ENCODE measurements at regions not wholly inside any gene's neighbourhood (a gene's known extent, or its start where the extent isn't known, plus 50 kb on each side); places are given as distances from the start of the nearest gene placed in this dataset.
"Not testable (repeated sequence)": the region's sequence is repeated elsewhere in the genome, so short reads cannot be mapped to it uniquely, and the experiment has no call there.

DNA sequence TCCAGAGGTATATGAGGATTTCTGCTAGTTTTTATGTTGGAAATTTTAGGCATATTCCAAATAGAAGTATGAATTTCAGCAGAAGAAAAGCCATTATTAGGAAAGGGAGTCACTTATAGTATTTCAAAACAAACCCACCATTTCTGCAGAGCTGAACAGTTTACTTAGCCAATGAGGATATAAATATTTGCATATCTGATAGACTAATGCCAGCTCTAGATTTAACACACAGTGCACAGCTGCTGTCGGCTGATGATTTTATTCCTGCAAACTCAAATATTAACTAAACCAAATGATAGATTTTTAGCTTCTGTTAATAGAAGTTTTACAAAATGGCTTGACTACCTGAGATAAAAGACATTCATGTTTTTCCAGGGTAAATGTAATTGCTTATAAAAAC is 375.8 kb upstream of the FANCL start:
- DNase-seq = no peak

DNA sequence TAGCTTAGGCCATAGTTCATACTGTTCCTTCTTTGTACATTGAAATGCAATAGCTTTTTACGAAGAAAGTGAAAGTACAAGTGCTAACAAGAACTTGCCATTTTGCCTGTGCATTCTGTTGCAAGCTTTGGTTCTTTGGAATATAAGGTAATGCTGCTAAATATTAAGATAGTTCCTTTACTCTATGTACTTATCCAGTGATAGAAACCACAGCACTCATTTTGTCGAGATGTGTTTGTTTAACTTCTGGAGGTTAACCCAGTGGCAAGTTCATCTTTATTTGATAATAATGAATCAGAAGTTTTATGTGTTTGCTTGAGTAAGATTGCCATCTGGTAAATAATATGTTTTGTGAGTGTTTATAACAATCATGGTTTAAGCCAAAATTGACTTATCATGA is 373.1 kb upstream of the FANCL start:
- no peak for DNase-seq

DNA sequence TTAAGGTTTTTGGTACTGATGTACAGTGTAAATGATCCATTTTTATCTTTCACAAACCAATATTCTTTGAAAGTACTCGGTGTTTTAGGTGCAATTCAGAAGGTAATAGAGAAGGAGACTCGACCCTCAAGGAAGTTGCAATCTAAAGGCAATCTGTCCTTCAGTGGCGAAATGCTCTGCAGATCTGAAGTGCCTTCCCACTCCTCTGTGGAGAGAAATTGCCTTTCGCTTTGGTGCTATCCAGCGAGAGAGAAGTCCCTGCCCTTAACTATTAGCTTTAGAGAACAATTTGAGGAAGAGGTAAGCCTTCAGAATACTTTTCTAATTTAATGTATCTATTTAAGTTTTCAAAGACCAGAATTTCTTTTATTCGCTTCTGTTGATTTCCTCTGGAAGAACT is 371.8 kb upstream of the FANCL start:
- DNase-seq = no peak

DNA sequence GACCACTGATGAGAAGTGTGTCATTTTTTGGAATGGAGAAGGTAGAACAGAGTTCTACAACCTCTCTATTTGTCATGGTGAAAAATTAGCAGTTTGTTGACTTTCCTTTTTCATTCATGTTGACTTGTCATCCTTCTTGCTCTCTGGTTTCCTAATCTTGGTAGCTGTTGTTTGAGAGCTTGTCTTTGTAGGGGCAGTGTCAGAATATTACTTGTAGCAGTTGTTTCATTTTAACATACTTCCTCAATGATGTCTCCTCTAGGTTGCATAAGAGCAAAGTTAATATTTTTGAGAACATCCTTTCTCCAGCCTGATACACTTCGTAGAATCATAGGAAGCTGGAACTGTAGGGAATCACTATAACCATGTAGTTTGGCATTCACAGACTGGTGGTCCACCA is 368.2 kb upstream of the FANCL start:
- no peak for DNase-seq

DNA sequence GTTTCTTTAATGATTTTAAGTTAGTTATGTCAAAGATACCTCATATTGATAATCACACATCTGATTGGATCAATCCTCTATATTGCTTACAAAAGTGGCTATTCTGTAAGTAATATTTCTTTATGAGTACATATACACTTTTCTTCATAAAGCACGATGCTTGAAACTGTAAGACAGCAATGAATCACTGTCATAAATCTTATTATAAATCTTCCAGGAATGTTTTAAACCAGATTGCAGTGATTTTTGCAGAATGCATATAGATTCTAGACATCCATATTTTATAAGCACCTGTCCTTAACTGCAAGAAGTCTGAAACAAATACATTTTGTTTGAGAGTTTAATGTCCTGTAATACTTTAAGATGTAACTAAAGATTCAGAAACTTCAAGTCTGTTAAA is 367.0 kb upstream of the FANCL start:
- DNase-seq = no peak

DNA sequence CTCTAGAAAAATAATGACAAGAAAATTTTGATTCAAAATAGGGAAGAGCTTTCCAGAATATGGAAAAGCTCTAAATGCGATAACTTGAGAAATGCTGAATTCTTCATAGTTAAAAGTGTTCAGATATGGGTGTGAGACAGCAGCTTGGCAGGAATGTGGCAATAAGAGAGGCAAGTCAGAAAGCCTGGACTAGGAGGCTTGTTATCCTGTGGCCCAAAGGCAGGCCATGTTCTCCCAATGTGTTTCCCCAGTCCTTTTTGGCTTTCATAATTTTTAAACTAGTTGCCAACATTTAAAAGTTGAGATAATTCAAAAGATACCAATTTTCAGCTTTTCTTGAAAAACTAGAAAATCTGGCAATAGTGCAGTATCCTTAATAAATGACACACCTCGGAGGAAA is 366.3 kb upstream of the FANCL start:
- DNase-seq = no peak

DNA sequence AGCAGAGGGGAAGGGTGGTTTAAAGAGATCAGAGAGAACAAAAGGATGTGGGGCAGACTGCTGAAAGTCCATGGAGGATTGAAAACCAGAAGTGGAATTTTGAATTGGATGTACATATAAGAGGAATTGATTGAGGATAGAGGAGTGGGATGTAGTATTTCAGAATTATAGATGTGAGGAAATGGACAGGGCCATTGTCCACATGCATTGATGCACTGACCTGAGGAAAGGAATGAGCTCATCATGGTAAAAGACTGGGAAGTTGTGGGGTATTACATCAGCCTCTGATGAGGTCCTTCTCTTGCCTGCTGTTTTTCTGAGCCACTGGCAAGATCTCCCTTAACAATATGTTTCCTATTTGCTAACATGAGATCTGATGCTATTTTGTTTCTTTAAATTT is 365.7 kb upstream of the FANCL start:
- DNase-seq = no peak

DNA sequence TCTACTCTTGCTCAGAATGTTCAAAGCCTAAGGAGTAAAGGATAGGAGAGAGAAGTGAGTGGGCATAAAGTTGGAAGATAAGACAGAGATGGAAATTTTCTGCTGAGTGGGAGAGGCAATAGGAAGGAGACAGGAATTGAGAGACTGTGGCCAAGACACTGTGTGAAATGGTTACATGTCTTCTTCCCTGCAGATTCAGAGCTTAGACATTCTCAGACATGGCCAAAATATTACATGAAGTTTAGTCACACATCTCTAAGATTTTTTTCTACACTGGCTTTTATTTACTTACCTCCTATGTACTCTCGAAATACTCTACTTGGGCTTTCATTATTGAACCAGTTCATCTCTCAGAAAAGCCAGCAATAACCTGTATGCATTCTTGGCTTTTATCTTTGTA is 363.0 kb upstream of the FANCL start:
- DNase-seq = no peak

DNA sequence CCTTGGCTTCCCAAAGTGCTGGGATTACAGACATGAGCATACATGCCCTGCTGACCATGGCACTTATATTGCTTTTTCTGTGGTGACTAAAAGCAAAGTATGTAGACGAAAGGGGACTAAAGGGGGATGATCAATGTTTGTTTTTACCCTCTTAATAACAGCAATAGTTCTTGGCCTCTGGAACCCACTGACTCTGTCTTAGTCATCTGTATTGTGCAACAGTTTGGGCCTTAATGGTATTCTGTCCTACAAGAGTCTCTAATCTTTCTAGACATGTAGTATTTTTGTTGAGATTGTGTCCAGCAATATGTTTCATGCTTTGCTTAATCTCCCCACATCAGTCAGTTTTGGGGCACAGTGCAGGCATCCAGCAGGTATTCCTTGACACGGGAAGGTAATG is 359.9 kb upstream of the FANCL start:
- no peak for DNase-seq

DNA sequence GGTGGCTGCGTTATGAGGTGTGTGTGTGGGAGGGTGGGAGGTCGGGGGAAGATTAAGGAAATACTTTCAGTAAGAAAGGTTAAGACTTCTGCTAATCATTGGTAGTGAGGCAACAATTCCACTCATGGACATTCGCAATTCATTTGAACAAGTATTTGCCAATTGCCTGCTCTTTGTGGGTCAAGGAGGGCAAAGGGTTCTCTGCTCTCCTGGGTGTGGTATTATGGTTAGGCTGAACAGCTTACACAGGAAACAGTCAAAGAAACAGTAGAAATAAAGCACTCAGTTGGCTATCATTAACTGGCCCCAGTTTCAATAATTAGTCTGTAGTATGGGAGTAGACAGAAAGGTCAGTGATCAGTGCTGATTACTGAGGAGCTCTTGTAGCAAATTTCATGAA is 357.0 kb upstream of the FANCL start:
- DNase-seq = no peak

DNA sequence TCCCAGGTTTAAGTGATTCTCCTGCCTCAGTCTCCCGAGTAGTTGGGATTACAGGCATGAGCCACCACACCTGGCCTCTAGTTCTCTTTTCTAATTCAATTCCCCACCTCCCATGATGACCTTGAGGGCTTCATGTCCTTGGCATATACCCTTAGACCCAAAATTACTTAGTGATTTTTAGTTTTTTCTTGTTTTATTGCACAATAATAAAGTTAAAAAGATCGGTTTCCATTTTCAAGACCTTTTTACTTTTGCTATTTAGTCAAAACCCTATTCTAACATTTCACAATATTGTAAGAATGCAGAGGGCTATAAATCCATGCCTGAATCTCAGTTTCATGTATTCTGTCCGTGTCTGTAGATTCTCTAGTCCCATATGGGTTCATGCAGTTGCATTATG is 354.6 kb upstream of the FANCL start:
- no peak for DNase-seq

DNA sequence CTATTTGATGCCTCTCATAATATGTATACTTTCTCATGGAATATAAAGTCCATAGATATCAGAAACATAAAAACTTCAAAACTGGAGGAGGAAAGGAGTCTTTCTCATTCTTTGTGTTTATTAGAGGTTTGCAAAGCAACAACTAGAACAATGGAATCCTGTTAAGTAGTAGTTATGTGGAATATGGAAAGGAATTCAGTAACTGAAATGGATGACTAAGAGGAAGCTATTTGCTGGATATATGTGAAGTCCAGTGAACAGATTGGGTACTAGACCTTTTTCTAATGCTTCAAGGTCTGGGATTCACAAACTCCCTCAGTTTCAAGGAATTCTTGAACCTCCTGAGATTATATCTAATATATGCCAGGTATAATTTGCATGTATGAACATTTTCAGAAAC is 353.6 kb upstream of the FANCL start:
- DNase-seq = no peak

DNA sequence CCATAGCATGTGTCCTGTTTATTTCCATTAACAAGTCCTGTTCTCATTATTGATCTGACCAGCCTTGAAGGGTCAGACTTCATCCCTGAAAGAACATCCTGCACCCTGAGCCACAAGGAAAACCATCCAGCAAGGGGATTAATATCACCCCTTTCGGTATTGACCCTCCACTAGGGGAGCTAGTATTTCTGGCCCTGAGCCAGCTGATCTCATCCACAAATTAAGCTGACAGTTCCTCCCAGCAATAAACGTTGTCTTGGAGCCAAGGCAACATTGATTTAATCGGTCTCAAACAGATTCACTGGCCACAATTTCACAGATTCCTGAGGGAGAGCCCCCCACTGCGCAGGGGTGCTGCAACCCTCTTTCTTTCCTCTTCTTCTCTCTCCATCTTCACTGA is 353.1 kb upstream of the FANCL start:
- no peak for DNase-seq

DNA sequence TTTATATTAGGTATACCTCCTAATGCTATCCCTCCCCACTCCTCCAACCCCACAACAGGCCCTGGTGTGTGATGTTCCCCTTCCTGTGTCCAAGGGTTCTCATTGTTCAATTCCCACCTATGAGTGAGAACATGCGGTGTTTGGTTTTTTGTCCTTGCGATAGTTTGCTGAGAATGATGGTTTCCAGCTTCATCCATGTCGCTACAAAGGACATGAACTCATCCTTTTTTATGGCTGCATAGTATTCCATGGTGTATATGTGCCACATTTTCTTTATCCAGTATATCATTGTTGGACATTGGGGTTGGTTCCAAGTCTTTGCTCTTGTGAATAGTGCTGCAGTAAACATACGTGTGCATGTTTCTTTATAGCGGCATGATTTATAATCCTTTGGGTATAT is 345.1 kb upstream of the FANCL start:
- DNase-seq = not testable (repeated sequence)

DNA sequence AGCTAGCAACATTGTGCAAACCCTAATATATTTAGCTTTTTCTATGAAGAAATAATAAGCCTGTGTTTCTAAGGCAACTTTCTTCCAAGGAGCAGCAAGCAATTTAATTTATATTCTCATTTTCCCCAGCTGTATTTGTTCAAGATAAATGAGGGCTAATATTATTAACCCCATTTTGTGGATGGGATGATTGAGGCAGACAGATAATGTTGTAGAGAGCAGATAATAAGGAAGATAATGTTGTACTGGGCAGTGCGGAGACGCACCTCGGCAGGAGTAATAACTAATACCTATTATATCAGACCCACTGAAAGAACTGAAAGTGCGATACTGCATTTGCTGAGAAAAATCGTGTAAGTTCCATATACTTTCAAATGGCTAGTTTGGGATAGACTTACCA is 344.1 kb upstream of the FANCL start:
- no peak for DNase-seq

DNA sequence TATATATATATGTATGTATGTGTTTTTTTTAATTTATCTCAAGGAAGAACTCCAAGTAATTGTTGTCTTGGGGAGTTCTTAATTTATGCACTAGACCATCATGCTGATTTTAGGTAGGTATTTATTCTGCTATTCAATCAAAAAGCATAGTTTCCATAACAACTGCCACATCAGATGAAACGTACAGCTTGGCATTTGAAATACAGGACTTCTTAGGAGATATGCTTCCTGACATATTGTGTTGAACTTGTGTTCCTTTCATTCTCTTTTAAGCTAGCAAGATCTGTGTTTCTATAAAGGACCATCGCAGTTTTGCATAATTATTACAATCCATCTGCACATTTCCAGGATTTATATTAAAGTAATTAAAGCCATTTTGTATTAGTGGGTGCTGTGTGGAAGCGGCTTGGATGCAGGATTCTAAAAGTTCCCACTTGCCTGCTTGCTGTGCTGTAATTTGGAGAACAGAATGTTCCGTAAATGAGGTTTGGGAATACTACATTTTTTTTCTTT is 343.5 kb upstream of the FANCL start:
- DNase-seq = no peak

DNA sequence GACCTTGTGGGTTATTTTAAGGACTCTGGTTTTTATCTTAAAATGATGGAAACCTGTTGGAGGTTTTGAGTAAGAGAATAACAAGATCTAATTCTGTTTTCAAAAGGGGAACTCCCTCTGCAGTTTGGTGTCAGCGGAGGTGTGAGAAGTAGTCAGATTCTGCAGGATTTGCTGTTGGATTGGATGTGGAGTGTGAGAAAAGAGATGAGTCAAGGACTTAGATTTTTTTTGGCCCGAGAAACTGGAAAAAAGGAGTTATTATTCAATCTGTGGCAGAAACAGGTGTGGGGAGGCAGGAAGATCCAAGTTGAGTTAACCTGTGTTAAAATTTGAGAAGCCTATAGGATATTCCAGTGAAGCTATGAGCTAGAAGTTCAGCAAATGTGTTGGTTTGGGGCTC is 337.2 kb upstream of the FANCL start:
- DNase-seq = no peak

DNA sequence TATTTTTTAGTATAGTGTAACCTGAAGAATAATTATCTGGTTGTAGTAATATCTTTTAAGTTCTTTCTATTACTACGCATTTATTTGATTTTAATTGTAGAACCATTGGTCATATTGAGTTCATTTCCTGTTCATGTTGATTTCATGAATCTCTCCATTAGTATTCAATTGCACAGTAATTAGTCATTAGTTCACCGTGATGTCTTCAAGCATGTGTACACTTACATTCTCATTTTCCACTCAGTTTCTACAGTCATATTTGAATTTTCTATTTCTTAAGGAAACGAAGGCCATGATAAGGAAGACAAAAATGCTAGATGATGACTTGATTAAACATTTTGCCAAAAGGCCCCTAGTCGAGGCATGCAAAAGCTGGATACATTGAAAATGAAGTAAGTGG is 333.7 kb upstream of the FANCL start:
- DNase-seq = no peak

DNA sequence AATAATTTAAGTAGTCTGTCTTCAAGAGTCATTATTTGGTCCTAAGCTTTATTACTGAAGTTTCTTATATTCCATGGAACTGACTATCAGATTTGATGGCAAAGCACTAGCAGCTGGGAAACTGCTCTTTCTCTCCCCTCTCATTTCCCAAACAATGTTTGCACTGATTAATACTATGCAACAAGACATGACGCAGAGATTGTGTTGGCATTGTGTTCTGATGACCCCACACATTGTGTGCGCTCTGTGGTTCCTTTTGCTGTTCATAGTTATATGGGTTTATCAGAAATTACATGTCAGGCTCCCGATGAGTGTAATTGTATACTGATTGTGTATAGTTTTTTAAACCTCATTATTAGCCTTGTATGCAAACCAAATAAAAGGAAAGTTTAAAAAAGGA is 331.6 kb upstream of the FANCL start:
- no peak for DNase-seq

DNA sequence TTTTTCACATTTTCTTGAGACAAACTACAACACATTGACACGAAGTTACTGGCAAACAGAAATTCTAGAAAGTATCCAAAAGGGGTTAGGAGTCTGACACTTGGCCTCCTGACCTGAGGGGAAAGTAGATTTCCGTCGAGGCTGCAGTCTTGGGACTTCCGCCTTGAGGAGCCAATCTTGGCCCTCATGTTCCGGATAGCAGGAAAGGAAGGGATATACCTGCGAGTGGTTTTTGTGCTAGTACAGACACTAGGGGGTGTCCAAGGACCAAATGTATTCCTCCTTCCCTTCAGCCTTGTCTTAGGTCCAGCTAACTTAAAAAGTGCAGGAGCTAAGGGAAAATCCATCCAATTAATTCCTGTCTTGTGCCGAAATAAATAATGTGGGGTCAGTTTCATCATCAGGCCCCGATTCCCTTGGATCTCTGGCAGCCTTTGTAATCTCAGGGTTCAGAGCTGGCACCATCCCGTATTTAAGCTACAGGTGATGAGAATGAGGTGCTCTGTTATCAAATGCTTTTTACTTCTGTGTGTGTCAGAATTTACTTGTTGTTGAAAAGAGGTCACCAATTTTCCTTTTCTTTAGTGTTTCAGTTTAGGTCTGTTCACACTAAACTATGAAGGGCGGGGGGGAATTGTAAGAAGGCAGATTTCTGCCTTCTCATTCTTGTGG is 330.2 kb upstream of the FANCL start:
- no peak for DNase-seq

DNA sequence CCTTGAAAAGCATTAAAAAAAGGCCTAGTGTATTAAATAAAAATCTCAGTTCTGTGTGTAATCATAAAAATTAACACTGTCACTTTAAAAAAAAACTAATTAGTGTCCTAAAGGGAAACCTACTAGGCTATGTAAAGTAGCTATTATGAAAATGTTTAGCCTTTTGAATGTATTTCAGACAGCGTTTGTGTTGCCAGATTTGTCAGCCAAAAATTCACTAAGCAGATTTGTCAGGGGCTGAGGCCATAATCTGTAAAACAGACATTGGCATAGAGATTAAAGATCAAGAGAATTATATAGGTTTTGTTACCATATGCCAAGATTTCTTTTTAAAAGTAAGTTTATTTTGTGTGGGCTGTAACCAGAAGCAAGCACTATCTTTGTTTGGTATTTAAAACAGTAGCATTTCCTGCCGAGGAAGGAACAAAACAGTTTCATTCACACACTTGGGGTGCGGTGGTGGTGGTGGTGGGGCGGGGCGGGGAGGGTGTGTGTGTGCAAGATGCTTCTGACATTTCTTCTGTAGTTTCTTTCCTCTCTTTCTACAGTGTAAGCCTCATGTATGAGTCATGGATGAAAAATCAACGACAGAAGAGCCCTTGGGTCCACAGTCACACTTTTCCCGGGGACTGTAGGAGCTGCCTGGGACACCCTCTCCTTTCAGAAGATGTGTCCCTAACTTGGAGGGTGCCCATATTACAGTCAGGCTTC is 328.5 kb upstream of the FANCL start:
- DNase-seq = no peak

DNA sequence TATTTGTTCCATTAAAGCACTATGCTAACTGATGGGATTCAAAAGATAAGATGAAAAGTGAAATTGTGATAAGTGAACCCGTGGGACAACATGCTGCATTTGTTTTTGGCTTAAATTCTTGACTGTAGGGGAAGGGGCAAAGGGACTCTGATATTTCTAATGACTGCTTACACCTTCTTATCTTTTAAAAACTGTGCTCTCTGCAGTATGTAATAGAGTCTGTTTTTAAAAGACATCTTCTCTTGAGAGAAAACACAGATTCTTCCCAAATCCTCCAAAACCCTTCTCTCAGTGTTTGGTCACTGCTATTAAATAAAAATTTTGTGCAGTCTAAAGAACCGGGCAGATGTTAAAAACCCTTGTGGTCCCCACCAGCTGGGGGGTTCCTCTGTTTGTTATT is 327.8 kb upstream of the FANCL start:
- no peak for DNase-seq

DNA sequence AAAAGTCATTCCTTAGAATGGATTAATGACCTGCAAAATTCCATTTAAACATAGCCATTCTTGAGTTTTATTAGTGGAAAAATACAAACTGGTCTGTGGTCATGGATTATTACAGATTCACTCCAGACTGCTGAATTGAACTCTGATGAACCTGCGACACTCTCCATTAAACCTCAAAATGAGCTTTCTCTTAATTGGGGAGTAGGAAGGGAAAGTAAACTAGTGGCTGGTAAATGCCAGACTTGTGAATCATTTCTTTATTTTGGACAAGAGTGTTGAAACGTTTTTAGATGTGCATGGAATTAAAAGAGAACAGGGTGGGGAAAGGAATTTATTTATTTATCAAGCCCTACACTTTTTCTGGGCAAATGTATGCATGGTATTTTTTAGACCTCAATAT is 321.2 kb upstream of the FANCL start:
- DNase-seq = no peak

DNA sequence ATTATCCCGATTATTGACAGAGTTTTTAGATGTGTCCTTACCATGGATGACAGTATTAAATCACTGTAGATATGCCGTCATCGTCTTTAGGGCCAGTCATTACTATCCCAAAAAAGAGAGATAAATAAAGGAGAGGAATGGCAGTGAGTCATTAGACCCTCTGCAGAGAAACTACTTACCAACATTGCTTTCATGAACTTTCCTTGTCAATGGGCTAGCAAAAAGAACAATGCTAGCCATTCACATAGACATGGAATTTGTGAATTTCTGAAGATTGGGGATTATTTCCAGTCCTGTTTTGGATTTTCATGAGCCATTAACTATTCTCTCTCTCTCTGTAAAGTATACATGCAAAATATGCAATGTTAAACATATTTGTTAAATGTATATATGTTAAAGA is 319.4 kb upstream of the FANCL start:
- no peak for DNase-seq

DNA sequence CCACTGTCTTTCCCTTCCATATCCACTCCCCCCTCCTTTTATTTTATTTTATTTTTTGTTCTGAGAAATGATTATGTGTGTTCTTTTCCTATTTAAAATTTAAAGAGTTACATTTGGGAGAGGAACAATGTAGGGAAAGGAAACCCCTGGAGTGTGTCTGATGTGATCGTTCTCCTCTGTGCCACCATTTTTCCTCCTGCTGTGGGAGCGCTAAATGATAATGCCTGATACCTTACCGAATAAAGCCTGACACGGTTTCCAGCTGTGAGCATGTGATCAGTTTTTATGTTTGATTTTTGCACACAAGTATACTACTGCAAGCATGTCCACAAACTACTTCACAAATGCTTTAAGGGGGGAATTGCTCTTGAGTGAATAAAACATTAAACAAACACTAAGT is 317.8 kb upstream of the FANCL start:
- no peak for DNase-seq
